Gastrocnemius medialis (tissue), 4 donors: ENCODE measurements at regions not wholly inside any gene's neighbourhood (a gene's known extent, or its start where the extent isn't known, plus 50 kb on each side); places are given as distances from the start of the nearest gene placed in this dataset.
"Not testable (repeated sequence)": the region's sequence is repeated elsewhere in the genome, so short reads cannot be mapped to it uniquely, and the experiment has no call there.

Source experiments
- ATAC-seq, 2 donors: fragments of 150-250 bp; one replicate each; pipeline ENCODE4 v1.9.1; 2016
- DNase-seq, 2 donors: peaks; one replicate each; pipeline ENCODE4 v3.0.0-alpha.2; 2019
- H3K27ac ChIP-seq, 4 donors: fragments of 200-600 bp; sonication (generic); 1 replicate in 1 of 4; 2 replicates in 3 of 4; pipeline ENCODE4 v1.5.1; 2016 to 2018; ENCODE audit warnings: mild to moderate bottlenecking in 2 of 4, moderate library complexity in 1 of 4
- H3K27me3 ChIP-seq, 3 donors: fragments of 200-600 bp; sonication (generic) in 2 of 3; 1 replicate in 1 of 3; 2 replicates in 2 of 3; pipeline versions ENCODE4 v1.5.1 to v1.6.0; 2016 to 2019; ENCODE audit warnings: mild to moderate bottlenecking in 1 of 3, moderate library complexity in 1 of 3
- H3K36me3 ChIP-seq, 2 donors: fragments of 200-600 bp; sonication (generic) in 1 of 2; one replicate each; pipeline ENCODE4 v1.5.1; 2017 to 2018
- H3K4me1 ChIP-seq, 2 donors: fragments of 200-600 bp; sonication (generic) in 1 of 2; one replicate each; pipeline ENCODE4 v1.5.1; 2016 to 2017; ENCODE audit warnings: mild to moderate bottlenecking in 2 of 2
- H3K4me3 ChIP-seq, 4 donors: fragments of 200-600 bp; sonication (generic) in 3 of 4; 1 replicate in 1 of 4; 2 replicates in 3 of 4; pipeline ENCODE4 v1.5.1; 2016 to 2019; ENCODE audit warnings: mild to moderate bottlenecking in 2 of 4
- H3K9me3 ChIP-seq, 3 donors: fragments of 200-600 bp; sonication (generic) in 2 of 3; 1 replicate in 1 of 3; 2 replicates in 2 of 3; pipeline ENCODE4 v1.5.1; 2016 to 2019
- POLR2A ChIP-seq, 2 donors: fragments of 450-650 bp; IDR thresholded peaks; one replicate each; pipeline ENCODE4 v1.6.1; 2017; ENCODE audit warnings: antibody characterized with exemption in 2 of 2, mild to moderate bottlenecking in 2 of 2, moderate library complexity in 2 of 2
- in situ Hi-C, 4 donors: fragments of 200-750 bp; cut with MboI; loops; one replicate each; pipeline versions ENCODE4 v1.15.0 to v1.8.0; 2017; ENCODE audit warnings: low sequenced_read_pairs in 4 of 4
- intact Hi-C: fragments of 100-400 bp; cut with DNase I; formaldehyde crosslinking; loops from one replicate; pipeline ENCODE4 v1.15.1; 2023; ENCODE audit warnings: low total_unique reads
- TF ChIP-seq, protein P1 (sequence below), 5 experiments: fragments of 450-650 bp in 3 of 5; fragments of 200-600 bp in 2 of 5; sonication (generic) in 2 of 5; IDR thresholded peaks in 4 of 5; conservative IDR thresholded peaks in 1 of 5; 1 replicate in 4 of 5; 2 replicates in 1 of 5; pipeline ENCODE4 v1.5.1; 2016 to 2019; ENCODE audit warnings: antibody characterized with exemption in 5 of 5, mild to moderate bottlenecking in 3 of 5, moderate library complexity in 3 of 5

DNA sequence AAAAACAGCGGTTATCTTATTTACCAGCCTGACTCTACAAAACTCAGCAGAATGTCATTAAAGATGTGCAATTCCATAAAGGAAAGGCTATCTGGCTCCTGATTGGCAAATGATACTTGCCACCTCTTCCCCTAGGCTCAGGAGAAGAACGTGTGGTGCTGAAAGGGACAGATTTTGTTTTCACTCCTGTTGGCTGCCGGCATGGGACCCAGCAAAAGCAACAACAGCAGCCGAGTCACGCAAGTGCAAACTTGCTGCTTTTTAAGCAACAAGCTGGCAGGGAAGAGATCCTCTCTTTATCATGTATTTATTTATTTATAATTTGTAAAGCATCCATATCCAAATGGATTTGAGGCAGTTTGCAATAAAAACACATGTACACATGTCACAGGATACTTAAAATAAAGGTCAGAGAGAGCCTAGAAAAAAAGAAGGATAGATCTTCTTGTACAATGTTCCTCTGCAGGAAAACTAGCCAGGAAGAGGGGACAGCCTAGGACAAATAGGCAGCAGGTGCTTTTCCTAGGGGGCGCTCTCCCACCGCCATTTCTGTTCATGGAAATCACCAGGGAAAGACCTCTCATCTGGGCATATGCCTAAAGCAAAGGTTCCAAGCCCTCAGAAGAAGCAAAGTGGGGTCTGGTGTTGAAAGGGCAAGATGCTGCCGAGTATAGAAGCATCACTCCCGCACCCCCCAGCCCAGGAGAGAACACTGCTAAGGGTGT, 799.3 kb downstream of the BCL11A start:
- Histone ChIP-seq H3K36me3 (no peaks in the 10 kb centered on the region), H3K4me3 (no peak overlapping the region), H3K4me1 (no peaks in the 10 kb centered on the region), H3K9me3 (no peaks in the 10 kb centered on the region), H3K27ac (no peak overlapping the region), H3K27me3 (no peaks in the 10 kb centered on the region)
- TF ChIP-seq, protein P1, sequence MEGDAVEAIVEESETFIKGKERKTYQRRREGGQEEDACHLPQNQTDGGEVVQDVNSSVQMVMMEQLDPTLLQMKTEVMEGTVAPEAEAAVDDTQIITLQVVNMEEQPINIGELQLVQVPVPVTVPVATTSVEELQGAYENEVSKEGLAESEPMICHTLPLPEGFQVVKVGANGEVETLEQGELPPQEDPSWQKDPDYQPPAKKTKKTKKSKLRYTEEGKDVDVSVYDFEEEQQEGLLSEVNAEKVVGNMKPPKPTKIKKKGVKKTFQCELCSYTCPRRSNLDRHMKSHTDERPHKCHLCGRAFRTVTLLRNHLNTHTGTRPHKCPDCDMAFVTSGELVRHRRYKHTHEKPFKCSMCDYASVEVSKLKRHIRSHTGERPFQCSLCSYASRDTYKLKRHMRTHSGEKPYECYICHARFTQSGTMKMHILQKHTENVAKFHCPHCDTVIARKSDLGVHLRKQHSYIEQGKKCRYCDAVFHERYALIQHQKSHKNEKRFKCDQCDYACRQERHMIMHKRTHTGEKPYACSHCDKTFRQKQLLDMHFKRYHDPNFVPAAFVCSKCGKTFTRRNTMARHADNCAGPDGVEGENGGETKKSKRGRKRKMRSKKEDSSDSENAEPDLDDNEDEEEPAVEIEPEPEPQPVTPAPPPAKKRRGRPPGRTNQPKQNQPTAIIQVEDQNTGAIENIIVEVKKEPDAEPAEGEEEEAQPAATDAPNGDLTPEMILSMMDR (IDR thresholded peaks at IDR 0.05 in 4 of 5, conservative IDR thresholded peaks at IDR 0.05 in 1 of 5) = no peak
- no peak for TF ChIP-seq POLR2A (IDR thresholded peaks at IDR 0.05)
- DNase-seq = no peak
- intact Hi-C loops = no loop called here
- in situ Hi-C loops = no loop called here
- no peak for ATAC-seq

DNA sequence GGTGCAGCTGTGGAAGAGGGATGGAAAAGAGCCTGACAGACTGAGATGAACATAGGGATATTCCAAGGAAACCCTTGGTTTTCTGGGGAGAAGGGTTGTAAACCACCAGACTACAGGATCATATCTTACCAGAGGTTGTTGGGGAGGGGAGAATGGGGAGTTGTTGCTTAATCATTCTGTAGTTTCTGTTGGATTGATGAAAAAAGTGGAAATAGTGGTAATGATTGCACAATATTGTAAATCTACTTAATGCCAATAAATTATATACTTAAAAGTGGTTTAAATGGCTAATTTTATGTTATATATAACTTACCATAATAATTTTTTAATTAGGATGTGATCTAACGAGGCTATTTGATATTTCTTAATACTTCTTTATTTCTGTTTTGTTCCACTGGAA, 800.9 kb downstream of the BCL11A start:
- no peak overlapping the region for H3K4me3 ChIP-seq
- ATAC-seq (no peak), DNase-seq (no peak)
- H3K27ac ChIP-seq = no peak overlapping the region
- H3K4me1 ChIP-seq = no peaks in the 10 kb centered on the region
- in situ Hi-C loops (no loop called here), intact Hi-C loops (no loop called here)
- TF ChIP-seq POLR2A (IDR thresholded peaks at IDR 0.05) = no peak
- TF ChIP-seq, protein P1 (IDR thresholded peaks at IDR 0.05 in 4 of 5, conservative IDR thresholded peaks at IDR 0.05 in 1 of 5) = no peak
- no peaks in the 10 kb centered on the region for H3K27me3 ChIP-seq
- no peaks in the 10 kb centered on the region for H3K36me3 ChIP-seq
- H3K9me3 ChIP-seq = no peaks in the 10 kb centered on the region

DNA sequence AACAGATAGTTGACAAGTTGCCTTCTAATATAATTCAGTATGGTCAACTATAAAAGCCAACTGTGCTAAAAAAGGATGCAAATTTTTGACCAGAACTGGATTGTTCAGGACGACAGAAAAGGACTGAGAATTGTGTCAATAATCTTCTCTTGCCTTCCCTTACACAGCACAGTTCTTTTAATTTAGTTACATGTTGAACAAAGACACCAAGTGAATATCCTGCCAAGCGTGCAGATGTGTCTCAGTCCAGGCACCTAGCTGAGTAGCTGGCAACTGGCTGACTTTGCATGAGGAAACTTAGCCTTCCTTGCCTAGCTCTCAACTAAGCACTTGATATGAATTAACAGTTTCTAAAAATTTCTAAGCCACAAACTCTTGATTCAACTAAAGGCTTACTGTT, 801.4 kb downstream of the BCL11A start:
- intact Hi-C loops (no loop called here), in situ Hi-C loops (no loop called here)
- ATAC-seq (no peak), DNase-seq (no peak)
- Histone ChIP-seq H3K4me3 (no peak overlapping the region), H3K36me3 (no peaks in the 10 kb centered on the region), H3K4me1 (no peaks in the 10 kb centered on the region), H3K27me3 (no peaks in the 10 kb centered on the region), H3K27ac (no peak overlapping the region), H3K9me3 (no peaks in the 10 kb centered on the region)
- TF ChIP-seq, protein P1 (IDR thresholded peaks at IDR 0.05 in 4 of 5, conservative IDR thresholded peaks at IDR 0.05 in 1 of 5) = no peak
- no peak for TF ChIP-seq POLR2A (IDR thresholded peaks at IDR 0.05)

DNA sequence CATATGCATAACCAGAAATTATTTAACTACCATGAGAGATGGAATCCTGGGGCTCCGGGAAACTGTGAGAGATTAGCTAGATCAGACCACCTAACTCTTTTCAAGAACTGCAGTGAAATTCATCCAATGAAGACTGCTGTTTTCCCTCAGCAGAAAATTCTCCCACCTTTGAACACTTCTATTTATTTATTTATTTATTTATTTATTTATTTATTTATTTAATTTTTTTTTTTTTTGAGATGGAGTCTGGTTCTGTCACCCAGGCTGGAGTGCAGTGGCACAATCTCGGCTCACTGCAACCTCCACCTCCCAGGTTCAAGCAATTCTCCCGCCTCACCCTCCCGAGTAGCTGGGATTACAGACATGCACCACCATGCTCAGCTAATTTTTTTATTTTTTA, 802.2 kb downstream of the BCL11A start:
- intact Hi-C loops, H3K4me3 ChIP-seq, H3K4me1 ChIP-seq, DNase-seq, H3K27me3 ChIP-seq, H3K36me3 ChIP-seq, H3K27ac ChIP-seq, H3K9me3 ChIP-seq, in situ Hi-C loops, ATAC-seq: not testable (repeated sequence)

DNA sequence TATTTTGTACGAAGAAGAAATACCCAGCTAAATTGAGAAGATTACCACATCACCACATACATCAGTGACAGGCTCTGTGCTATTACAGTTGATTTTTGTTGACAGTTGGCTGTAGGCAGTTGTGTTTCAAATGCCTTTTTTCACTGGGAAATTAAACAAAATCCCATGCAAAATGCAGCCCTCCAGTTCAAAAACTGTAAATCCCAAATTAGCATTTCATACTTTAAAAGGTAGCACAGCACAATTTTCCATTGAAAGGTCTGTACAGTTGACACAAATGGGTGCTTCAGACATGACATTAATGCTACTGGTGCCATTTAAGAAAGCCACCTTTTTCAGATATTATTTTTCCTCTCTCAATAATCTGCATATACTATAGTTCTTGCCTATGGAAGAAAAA, 807.2 kb downstream of the BCL11A start:
- in situ Hi-C loops (no loop called here), intact Hi-C loops (no loop called here)
- H3K9me3 ChIP-seq = no peaks in the 10 kb centered on the region
- no peak overlapping the region for H3K27ac ChIP-seq
- H3K4me3 ChIP-seq = no peak overlapping the region
- no peaks in the 10 kb centered on the region for H3K4me1 ChIP-seq
- no peak for ATAC-seq
- H3K27me3 ChIP-seq = no peaks in the 10 kb centered on the region
- TF ChIP-seq, protein P1 (IDR thresholded peaks at IDR 0.05 in 4 of 5, conservative IDR thresholded peaks at IDR 0.05 in 1 of 5) = no peak
- TF ChIP-seq POLR2A (IDR thresholded peaks at IDR 0.05) = no peak
- H3K36me3 ChIP-seq = no peaks in the 10 kb centered on the region
- DNase-seq = no peak
